Astrocyte (in vitro differentiated cells and primary cell): ENCODE measurements at regions not wholly inside any gene's neighbourhood (a gene's known extent, or its start where the extent isn't known, plus 50 kb on each side); places are given as distances from the start of the nearest gene placed in this dataset.

ENCODE experiments used
- DNase-seq: peaks from one replicate; pipeline ENCODE4 v3.0.0-alpha.2; 2010; ENCODE audit warnings: low read depth
- FAIRE-seq: peaks from 2 replicates; lab custom pipeline; 2011; peaks lifted over from hg19 to GRCh38; lab: Jason Lieb, UNC
- H2AFZ ChIP-seq: 2 replicates; pipeline ENCODE4 v1.6.0; 2012; ENCODE audit warnings: low read depth, low read length, inconsistent platforms
- H3K27ac ChIP-seq: 2 replicates; pipeline ENCODE4 v1.5.1; 2011; ENCODE audit warnings: low read depth, low read length, inconsistent platforms
- H3K27me3 ChIP-seq: 2 replicates; pipeline ENCODE4 v1.6.0; 2011; ENCODE audit warnings: low read length, inconsistent platforms; ENCODE audit not compliant: insufficient read depth
- H3K36me3 ChIP-seq: 2 replicates; pipeline ENCODE4 v1.5.1; 2011; ENCODE audit warnings: low read length, inconsistent platforms; ENCODE audit not compliant: insufficient read depth
- H3K4me1 ChIP-seq: 2 replicates; pipeline ENCODE4 v1.5.1; 2011; ENCODE audit warnings: low read length, inconsistent platforms; ENCODE audit not compliant: insufficient read depth
- H3K4me2 ChIP-seq: 2 replicates; pipeline ENCODE4 v1.6.0; 2012; ENCODE audit warnings: low read length, inconsistent platforms
- H3K4me3 ChIP-seq: 2 replicates; pipeline ENCODE4 v1.5.1; 2011; ENCODE audit warnings: low read depth, mild to moderate bottlenecking, low read length, inconsistent platforms; ENCODE audit not compliant: insufficient read depth
- H3K79me2 ChIP-seq: 2 replicates; pipeline ENCODE4 v1.6.0; 2012; ENCODE audit warnings: mild to moderate bottlenecking, low read length, inconsistent platforms; ENCODE audit not compliant: insufficient read depth
- H3K9ac ChIP-seq: 2 replicates; pipeline ENCODE4 v1.6.0; 2012; ENCODE audit warnings: mild to moderate bottlenecking, low read length, inconsistent platforms
- H3K9me3 ChIP-seq: 2 replicates; pipeline ENCODE4 v1.5.1; 2012; ENCODE audit warnings: low read depth, mild to moderate bottlenecking, low read length, inconsistent platforms; ENCODE audit not compliant: insufficient read depth
- H4K20me1 ChIP-seq: 2 replicates; pipeline ENCODE4 v1.6.0; 2012; ENCODE audit warnings: low read length, inconsistent platforms; ENCODE audit not compliant: insufficient read depth
- H3K27ac Mint-ChIP-seq: one replicate; pipeline ENCODE4 v1.8.0; 2021; ENCODE audit warnings: mild to moderate bottlenecking, mixed read lengths; ENCODE audit not compliant: unreplicated experiment
- H3K27me3 Mint-ChIP-seq: one replicate; pipeline ENCODE4 v1.8.0; 2021; ENCODE audit warnings: low read depth, mixed read lengths; ENCODE audit not compliant: unreplicated experiment
- H3K36me3 Mint-ChIP-seq: one replicate; pipeline ENCODE4 v1.8.0; 2021; ENCODE audit warnings: low read depth, mixed read lengths; ENCODE audit not compliant: unreplicated experiment
- H3K4me1 Mint-ChIP-seq: one replicate; pipeline ENCODE4 v1.8.0; 2021; ENCODE audit warnings: low read depth, mixed read lengths; ENCODE audit not compliant: unreplicated experiment
- H3K4me3 Mint-ChIP-seq: one replicate; pipeline ENCODE4 v1.8.0; 2021; ENCODE audit warnings: mild to moderate bottlenecking, moderate library complexity, mixed read lengths; ENCODE audit not compliant: unreplicated experiment
- H3K9me3 Mint-ChIP-seq: one replicate; pipeline ENCODE4 v1.8.0; 2021; ENCODE audit warnings: mild to moderate bottlenecking, mixed read lengths; ENCODE audit not compliant: unreplicated experiment
- EZH2 ChIP-seq: IDR thresholded peaks from 2 replicates; pipeline ENCODE4 v1.6.1; 2012; ENCODE audit warnings: mild to moderate bottlenecking, low read length, inconsistent platforms; ENCODE audit not compliant: insufficient read depth
- TF ChIP-seq, protein P1 (sequence below): IDR thresholded peaks from 2 replicates; pipeline ENCODE4 v1.5.1; 2011; ENCODE audit warnings: low read depth, mild to moderate bottlenecking, inconsistent platforms, low read length, moderate library complexity; ENCODE audit not compliant: insufficient read depth

DNA sequence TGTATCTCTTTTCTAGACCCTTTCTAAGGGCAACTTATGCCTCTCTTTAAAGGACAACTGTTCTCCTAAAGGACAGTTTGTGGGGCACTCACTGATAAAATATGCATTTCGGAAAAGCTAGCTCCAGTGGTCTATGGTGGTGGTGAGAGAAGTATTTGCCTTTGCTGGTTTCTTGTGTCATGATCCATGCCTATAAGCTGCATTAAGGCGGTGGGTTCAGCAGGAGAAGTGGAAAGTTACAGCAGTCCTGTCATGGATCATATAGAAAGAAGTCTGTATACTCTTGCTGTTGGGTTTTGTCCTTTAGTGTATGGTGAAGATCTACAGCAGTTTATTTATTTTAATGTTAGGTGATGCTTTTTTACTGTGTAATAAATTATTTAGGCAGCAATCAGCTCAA lies 563.9 kb upstream of the PSMD7 start:
- Histone ChIP-seq H4K20me1 (no peaks in the 10 kb centered on the region), H3K9ac (no peak overlapping the region), H3K79me2 (no peaks in the 10 kb centered on the region), H3K9me3 (no peaks in the 10 kb centered on the region), H2AFZ (no peak overlapping the region), H3K27ac (no peak overlapping the region), H3K4me1 (no peaks in the 10 kb centered on the region), H3K36me3 (no peaks in the 10 kb centered on the region), H3K4me3 (no peak overlapping the region), H3K4me2 (no peak overlapping the region), H3K27me3 (no peaks in the 10 kb centered on the region)
- FAIRE-seq, result no peak
- Mint-ChIP-seq H3K4me3 (no peak overlapping the region), H3K27me3 (no peaks in the 10 kb centered on the region), H3K36me3 (no peaks in the 10 kb centered on the region), H3K27ac (no peak overlapping the region), H3K4me1 (peaks cover 22% of the 10 kb centered on the region), H3K9me3 (peaks cover 2% of the 10 kb centered on the region)
- DNase-seq, result no peak
- TF ChIP-seq, protein P1, sequence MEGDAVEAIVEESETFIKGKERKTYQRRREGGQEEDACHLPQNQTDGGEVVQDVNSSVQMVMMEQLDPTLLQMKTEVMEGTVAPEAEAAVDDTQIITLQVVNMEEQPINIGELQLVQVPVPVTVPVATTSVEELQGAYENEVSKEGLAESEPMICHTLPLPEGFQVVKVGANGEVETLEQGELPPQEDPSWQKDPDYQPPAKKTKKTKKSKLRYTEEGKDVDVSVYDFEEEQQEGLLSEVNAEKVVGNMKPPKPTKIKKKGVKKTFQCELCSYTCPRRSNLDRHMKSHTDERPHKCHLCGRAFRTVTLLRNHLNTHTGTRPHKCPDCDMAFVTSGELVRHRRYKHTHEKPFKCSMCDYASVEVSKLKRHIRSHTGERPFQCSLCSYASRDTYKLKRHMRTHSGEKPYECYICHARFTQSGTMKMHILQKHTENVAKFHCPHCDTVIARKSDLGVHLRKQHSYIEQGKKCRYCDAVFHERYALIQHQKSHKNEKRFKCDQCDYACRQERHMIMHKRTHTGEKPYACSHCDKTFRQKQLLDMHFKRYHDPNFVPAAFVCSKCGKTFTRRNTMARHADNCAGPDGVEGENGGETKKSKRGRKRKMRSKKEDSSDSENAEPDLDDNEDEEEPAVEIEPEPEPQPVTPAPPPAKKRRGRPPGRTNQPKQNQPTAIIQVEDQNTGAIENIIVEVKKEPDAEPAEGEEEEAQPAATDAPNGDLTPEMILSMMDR, result no peak
- TF ChIP-seq EZH2, result no peak

DNA sequence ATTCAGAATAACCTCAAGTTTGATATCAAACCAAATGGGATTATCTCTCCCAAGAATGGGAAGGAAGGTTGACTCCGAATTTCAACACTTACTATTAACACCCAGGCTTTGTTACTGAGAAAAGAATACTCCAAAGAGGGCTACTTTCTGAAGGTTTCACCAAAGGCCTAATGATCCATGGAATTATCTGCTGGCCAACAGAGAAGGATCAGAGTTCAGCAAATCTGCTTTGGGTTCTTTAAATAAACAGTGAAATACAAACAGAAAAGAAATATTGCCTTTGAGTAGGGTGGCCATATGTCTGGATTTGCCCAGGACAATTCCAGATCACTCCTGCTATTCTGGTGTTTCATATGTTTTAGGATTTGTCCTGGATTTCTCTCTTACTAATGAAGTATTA lies 564.5 kb upstream of the PSMD7 start:
- no peak for TF ChIP-seq EZH2
- TF ChIP-seq, protein P1, result no peak
- Histone ChIP-seq H3K36me3 (no peaks in the 10 kb centered on the region), H2AFZ (no peak overlapping the region), H4K20me1 (no peaks in the 10 kb centered on the region), H3K79me2 (no peaks in the 10 kb centered on the region), H3K9ac (no peak overlapping the region), H3K9me3 (no peaks in the 10 kb centered on the region), H3K4me1 (no peaks in the 10 kb centered on the region), H3K4me2 (no peak overlapping the region), H3K4me3 (no peak overlapping the region), H3K27ac (no peak overlapping the region), H3K27me3 (no peaks in the 10 kb centered on the region)
- Mint-ChIP-seq H3K36me3 (no peaks in the 10 kb centered on the region), H3K27ac (no peak overlapping the region), H3K9me3 (peaks cover 2% of the 10 kb centered on the region), H3K4me3 (no peak overlapping the region), H3K27me3 (no peaks in the 10 kb centered on the region), H3K4me1 (peaks cover 17% of the 10 kb centered on the region)
- FAIRE-seq (no peak), DNase-seq (no peak)

DNA sequence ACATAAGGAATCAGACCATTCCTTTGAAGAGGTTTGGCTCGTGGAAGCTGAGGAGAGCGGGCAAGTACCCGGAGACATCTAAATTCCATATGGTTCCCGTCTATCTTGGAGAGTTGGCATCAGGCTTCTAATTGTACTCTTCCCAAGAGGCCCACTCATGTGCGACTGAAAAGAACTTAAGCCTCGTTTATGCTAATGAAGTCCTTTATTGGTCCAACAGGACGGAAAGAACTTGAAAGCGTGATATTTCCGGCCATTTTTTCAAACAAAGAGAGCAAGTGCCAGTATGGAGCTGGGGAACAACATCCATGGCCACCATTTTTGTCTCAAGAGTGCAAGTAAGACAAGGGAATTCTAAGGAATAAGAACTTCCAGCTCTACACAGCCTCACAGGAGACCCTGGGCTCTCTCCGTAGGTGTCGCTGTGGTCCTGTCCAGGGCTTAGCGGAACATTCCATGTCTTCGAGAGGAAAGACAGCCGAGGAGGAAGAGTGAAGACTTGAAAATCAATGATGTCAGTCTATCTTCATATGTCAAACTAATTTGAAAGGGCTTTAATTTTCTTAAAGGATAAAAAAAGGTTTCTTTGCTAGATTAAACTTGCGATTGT lies 566.0 kb upstream of the PSMD7 start:
- Histone ChIP-seq H3K36me3 (no peaks in the 10 kb centered on the region), H3K9ac (no peak overlapping the region), H3K27me3 (no peaks in the 10 kb centered on the region), H2AFZ (no peak overlapping the region), H3K9me3 (no peaks in the 10 kb centered on the region), H3K4me2 (no peak overlapping the region), H3K4me3 (no peak overlapping the region), H3K79me2 (no peaks in the 10 kb centered on the region), H3K4me1 (no peaks in the 10 kb centered on the region), H3K27ac (no peak overlapping the region), H4K20me1 (no peaks in the 10 kb centered on the region)
- no peaks in the 10 kb centered on the region for H3K27me3 Mint-ChIP-seq
- peaks cover 4% of the 10 kb centered on the region for H3K4me1 Mint-ChIP-seq
- DNase-seq (no peak), FAIRE-seq (no peak)
- H3K4me3 Mint-ChIP-seq, result no peak overlapping the region
- TF ChIP-seq, protein P1, result no peak
- TF ChIP-seq EZH2, result no peak
- no peaks in the 10 kb centered on the region for H3K36me3 Mint-ChIP-seq
- peaks cover 2% of the 10 kb centered on the region for H3K9me3 Mint-ChIP-seq
- H3K27ac Mint-ChIP-seq, result no peak overlapping the region
